ENCODE measurements at regions not wholly inside any gene's neighbourhood (a gene's known extent, or its start where the extent isn't known, plus 50 kb on each side); places are given as distances from the start of the nearest gene placed in this dataset.

DNA sequence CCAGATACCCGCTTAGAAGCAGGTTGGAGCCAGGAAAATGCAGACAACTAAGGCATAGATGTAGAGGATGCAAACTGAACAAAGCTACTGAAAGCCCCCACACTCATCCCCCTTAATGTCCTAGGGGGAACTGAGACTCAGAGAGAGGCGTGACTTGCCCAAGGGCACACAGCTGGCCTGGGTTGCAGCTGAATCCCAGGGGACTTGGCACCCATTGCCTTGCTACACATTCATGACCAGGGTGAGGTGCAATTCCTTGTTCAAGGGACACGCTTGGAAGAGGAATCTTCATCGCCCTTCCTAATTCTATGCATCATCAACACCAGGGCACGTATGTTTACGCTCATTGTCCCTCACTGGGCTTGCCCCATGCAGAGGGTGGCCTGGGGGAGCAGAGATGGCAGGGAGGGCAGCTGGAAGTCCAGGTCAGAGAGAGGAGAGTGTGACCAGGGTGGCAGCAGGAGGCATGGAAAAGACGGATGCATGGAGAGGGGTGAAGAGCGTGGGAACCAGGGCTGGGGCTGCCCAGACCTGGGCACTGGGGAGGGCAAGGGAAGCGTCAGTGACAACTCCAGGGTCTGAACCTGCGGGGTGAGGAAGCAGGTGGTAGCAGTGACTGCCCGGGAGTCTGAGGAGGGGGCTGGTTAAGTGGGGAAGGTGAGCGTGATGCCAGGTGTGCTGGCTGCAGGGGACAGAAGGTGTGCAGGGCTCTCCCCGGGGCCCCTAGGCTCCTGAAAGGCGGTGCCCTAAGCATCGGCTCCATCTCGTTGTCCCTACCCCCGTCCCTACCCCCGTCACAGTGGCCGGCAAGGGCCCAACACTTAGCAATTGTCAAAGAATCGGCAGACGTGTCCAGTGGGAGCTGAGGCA is 267.1 kb upstream of the TNRC6C start:
- no peak for DNase-seq

DNA sequence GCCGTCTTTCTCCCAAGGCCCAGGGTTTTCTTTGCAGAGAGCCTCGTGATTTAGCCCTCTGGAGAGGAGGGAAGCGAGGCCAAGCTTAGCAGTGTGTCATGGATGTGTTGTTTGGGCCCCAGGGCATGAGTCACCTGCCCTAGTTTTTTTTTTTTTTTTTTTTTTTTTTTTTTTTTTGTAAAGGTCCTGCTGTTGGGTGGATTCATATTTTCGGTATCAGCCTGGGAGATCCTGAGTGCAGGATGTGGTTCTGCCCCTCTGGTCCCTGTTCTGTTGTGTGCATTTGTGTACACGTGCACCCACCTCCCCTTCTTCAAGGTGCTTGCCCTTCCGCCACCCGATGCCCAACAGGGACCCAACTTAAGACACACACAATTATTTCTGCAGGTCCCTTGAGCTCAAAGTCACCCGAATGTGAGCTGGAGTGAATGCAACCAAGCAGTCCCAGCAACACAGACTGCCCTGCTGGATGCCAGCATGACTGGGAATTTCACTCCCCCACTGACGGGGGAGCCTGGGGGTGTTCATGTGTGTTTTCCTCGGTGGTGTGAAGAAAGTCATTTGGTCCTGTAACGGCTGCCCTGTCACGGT is 265.8 kb upstream of the TNRC6C start:
- no peak for DNase-seq

DNA sequence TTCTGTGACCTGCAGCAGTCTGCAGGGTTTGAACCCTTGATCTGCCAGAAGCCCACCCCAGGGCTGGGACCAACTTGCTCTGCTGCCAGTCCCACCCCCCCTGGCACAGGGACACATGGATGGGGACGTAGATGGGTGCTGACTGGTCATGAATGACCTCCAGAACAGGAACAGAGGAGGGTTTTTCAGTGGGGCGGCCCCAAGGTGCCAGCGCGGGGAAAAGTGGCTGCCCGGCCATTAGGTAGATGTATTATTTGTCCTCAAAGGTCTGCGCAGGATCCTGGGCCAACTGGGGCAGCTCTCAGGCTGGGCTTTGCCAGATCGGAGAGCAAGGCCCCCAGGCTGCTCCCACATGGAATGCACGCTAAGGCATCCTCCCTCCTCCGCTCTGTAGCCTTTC is 265.2 kb upstream of the TNRC6C start:
- DNase-seq = no peak

DNA sequence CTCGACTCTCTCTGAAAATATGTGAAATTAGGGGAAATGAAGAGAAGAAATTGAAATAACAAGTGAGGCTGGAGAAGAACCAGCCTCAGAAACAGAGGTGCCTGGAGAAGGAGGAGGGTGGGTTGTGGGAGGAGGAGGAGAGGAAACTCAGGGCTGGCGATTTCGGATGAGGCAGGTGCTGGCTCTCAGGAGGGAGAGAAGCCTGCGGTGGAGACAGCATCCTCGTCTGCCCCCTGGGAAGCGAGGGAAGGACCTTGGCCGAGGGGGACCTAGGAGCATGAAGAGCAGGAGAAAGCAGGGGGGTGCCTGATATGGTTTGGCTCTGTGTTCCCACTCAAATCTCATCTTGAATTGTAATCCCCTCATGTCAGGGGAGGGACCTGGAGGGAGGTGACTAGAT is 264.7 kb upstream of the TNRC6C start:
- no peak for DNase-seq

DNA sequence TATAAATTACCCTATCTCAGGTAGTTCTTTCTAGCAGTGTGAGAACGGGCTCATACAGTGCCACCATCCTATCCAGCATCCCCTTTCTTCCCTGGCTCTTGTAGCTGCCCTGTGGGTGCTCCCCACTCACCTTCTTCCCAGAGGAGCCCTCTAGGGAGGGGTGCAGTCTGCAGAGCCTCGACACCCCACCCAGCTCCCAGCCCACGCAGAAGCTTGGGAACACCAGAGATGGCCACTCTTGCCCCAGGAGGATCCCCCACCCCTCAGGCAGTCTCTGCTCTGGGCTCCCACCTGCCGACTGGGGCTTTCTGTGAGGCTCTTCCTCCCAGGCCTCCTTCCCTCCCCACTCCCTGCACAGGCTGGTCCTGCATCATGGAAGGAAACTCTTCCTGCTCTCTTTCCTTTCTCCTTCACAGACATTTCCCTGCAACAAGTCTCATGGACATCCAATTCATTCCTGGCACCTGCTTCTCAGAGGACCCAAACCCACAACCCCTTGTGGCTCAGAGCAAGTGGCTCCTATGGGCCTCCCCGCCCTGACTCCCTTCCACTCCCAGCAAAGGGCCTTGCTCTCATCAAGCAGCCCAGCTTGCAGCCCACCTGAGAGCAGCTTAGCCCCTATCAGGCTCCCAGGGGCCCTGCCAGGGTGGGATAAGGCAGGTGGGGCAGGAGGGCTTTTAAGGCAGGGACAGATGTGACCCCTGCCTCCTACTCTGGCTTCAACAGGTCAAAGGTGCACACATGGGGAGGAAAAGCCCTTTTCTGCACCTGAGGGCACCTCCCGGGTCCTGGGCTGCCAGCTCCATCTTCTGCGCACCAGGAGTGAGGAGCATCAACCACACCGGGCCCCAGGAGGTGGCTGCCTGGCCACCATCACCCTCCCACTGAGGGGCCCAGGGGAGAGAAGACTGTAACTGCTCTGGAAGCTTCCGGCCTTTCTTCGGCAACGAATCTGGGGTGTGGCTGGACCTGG is 263.8 kb upstream of the TNRC6C start:
- no peak for DNase-seq

DNA sequence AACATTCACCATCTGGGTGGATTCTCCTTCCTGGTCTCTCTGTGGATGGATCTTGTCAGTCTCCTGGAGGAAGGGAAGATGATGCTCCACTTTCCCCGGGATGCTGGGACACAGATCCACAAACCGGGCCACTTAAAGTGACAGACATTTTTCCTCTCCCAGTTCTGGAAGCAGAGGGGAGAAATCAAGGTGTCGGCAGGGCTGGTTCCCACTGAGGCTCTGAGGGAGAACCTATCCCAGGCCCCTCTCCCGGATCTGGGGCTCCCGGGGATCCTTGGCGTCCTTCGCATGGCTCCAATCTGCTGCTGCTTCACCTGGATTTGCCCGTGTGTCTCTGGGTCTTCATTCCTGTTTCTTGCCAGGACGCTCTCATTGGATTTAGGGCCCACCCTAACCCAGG is 263.1 kb upstream of the TNRC6C start:
- no peak for DNase-seq

DNA sequence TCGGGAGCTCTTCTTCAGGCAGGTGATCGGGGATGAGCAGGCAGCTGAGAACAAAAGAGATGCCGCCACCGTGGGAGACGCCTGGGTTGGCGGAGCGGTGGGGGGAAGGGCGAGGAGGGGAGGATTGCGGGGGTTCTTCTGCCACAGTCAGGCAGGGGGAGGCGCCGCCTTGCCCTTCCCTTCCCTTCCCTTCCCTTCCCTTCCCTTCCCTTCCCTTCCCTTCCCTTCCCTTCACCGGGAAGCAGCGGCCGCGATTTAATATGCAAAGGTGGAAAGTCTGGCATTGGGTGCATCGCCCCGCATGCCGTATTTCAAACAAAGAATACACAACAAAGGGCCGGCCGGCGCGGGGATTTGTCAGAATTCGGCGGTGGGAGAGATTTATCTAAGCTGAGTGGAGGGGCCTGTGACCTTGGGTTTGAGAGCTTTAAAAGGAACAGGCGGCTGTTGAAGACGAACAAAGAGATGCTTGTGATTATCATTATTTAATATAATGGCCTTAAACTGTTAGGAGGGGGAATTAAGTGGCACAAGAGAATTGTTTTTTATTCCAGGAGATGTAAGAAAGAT is 262.3 kb upstream of the TNRC6C start:
- DNase-seq = no peak

DNA sequence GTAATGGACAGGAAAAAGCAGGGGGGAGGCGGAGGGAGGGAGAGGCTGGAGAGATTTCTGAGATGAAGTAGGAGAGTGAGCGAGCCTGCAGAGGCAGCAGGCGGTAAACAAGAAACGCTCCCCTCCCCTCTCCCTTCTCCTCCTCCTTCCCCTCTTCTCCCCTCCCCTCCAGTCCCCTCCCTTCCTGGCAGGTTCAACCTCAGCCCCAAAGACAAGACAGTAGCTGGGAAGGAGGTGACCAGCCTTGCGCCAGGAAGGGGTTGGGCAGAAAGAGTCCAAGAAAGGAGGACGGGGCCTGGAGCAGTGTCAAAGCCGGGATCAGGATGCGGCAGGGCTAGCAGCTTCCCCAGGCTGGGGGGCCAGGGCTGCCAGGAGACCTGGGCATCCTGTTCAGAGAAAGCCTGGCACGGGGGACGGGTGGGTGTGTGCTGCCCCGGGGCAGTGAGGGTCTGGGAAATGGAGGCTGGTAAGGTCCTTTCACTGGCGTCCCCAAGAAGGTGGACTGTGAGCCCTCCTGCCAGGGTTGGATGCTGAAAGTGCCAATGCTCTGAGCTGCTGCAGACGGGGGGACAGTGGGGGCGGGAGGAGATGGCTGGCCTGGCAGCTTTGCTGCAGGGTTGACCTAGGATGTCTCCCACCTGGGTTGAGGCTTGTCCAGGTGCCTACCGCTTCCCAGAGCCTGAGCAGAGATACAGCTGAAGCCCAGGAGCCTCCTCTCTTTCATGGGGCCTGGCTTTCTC is 261.6 kb upstream of the TNRC6C start:
- DNase-seq = no peak

DNA sequence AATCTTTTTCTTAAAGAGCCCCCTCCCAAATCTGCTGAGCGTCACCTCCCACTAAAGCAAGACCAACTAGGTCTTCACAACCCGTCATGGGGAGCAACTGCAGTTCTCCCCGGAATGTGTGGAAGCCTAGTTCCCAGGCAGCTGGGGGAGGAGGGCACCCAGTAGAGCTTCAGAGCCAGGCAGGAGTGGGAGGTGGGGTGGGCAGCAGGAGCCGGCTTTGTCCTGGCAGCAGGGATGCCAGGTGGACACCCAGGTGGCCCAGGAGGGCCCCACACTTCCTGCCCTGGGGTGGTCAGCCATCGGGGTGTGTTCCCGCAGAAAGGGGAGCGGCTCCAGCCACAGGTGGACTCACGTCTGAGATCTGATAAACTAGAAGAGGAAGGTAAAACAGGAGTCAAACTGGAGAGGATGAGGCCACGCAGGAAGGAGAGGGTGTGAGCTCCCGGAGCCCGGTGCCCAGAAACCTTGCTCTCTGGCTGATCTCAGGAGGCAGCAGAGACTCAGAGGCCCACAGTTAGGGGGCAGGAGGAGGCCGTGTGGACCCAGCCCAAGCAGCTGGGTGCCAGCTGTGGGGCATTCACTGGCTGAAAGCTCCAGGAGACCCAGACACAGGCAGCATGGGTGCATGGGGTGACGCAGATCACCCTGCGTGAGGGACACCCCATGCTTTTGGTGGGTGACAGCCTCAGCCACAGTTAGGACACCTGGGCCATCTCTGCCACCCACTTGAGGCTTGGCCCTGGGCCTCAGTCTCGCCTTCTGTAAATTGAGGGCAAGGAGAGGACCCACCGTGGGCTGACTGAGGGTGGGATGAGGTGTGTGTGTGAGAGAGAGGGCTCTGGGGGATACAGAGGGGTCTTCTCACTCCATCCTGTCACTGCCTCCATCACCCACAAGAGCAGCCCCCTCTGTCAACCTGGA is 260.8 kb upstream of the TNRC6C start:
- DNase-seq = no peak

DNA sequence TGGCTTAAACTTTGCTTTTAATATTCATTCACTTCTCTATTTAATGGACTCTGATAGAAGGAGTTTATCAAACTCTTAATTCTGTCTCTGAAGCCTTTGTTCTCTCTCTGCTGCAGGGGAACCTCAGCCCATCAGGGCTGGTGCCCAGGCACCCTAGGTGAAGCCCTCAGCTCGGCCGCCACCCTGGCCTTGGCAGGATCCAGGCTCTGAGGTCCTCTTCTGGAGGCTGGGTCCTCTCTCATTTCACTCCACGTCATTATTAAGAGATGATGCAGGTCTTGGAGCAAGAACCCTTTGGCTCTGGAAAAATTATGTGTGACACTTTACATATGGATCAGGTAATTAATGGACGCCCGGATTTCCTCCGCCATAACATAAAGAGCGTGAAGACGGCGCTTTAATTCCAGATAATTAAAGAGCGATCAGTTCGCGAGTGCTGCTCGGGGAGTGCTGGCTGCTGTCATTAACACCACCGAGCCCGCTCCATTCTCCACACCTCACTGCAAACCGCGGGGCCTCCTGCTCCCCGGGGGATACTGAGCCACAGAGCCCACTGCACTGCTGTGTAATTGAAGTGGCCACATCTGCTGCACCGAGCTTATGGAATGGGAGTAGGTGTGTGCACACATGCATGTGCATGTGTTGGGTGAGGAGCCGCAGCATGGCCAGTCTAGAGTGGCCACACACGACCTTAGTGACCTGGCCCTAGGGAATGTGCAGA is 259.4 kb upstream of the TNRC6C start:
- no peak for DNase-seq

DNA sequence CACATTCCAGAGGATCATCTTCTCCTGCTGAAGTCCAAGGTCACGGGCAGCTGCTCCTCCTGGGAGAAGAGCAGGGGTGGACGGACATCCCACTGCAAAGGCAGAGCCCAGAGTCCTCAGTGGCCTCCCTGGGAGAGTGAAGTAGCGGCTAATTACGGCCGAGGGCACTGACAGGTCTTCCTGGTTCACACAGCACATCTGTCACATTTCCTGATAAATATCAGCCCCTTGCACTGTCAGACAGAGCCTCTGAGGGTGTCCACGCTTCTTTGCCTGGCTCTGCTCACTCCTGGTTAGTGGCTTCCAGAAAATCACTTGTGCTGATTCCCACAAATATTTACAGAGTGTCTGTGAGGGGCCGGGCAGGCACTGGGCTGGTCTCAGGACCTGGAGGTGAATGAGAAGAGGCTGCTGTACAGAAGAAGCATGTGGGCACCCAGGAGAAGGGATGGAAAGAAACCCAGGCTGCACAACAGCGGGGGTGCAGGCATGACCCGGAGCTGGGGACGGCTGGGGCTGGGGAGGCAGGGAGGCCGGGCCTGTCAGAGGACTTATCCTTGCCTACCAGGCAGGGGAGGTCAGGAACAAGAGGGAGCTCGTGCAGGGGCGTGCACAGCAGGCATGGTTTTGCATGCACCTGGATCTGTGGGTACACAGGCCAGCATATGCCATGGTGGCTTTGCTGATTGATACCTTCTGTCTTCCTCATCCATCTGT is 258.2 kb upstream of the TNRC6C start:
- DNase-seq = no peak

DNA sequence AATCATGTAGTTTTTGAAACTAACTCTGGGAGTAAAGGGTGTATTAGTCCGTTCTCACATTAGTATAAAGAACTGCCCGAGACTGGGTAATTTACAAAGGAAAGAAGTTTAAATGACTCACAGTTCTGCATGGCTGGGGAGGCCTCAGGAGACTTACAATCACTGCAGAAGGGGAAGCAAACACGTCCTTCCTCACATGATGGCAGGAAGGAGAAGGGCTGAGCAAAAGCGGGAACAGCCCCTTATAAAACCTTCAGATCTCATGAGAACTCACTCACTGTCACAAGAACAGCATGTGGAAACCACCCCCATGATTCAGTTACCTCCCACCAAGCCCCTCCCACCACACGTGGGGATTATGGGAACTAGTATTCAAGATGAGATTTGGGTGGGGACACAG is 256.5 kb upstream of the TNRC6C start:
- DNase-seq = no peak

DNA sequence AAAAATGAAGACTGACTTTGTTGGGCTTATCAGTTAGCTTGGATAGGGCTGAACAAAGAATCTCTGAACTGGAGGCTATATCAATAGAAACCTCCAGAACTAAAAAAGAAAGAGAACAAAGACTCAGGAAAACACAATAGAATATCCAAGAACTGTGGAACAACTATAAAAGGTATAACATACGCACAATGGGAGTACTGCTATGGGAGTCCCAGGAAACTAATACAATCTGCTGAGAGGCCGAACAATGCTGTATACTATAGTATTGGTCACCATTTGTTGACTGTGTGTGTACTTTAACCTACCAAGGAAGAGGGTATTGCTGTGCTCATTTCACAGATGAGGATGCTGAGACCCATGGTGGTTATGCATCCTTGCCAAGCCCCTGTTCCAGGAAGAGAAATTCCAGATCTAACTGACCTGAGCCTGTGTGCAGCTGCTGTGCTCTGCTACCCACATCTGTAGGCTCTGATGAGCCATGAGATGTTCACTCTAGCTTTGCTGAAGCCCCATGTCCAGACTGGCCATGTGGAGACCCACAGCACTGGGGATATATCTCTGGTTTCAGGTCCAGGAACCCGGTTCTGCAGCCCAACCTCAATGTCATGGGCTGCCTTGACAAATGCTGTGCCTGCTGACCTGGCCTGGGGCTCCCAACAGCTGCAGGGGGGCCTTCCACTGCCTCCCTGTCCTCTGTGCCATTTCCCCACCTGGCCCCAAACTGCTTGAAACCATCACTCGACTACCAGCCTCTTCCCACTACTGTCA is 254.3 kb upstream of the TNRC6C start:
- DNase-seq = no peak

DNA sequence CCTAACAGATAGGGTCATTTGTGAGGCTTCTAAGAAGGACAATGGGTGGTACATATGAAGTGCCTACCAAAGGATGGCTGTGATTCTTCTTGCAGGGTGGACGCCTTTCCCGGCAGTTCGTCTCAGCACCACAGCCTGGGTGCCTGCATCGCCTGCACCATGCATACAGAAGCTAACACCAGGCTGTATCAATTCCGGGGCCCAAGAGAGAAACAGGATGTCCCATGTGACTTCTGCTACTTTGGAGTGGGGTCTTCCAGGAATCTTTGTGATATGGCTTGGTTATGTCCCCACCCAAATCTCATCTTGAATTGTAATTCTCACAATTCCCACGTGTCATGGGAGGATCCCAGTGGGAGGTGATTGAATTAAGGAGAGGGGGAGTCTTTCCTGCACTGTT is 251.6 kb upstream of the TNRC6C start:
- DNase-seq = no peak

DNA sequence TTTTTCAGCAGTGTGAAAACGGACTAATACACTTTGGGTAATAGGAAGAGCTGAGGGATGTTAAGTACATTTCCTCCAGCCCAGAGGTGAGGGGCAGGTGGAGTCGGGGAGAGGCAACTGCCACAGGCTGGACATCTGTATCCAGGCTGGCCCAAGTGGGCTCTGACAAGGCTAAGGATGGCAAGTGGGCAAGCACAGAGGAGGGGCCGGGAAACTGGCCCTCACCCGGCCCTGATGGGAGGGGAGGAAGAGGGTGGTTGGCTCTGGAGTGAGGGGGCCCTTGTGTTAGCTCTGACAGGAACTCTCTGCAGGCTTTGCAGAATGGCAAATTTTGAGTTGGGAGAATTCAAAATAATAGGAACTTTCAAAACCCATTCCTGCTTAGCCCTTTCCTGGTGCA is 251.0 kb upstream of the TNRC6C start:
- DNase-seq = no peak

DNA sequence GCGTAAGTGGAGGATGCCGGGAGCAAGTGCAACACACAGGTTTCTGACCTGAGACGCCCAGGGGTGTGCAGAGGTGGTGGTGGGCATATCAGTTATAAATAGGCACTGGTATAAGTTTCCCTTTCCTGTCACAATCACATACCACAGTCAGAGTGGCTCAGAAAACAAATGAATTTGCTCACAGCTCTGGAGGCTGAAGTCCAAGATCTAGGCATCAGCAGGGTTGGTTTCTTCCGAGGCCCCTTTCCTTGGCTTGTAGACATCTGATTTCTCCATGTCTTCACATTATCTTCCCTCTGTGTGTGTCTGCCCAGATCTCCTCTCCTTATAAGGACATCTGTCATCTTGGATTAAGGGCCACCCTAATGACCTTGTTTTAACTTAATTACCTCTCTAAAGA is 250.5 kb upstream of the TNRC6C start:
- DNase-seq = no peak

DNA sequence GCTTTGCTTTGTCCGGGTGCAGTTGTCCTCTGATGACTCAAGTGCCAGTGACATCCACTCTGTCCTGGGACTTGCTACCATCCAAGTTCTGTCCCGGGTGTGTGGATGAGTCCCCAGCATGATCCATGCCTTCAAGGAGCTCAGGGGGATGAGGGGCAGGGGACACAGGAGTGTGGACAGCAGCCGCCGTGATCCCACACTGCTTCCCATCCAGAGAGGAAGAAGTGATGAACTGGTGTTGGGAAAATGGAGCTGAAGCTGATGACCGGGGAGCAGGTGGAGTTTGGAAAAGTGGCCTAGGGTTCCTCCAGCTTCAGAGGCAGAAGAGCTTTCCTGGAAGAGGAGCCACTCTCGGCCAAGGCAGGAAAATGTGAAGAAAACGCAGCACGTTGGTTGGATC is 249.6 kb upstream of the TNRC6C start:
- no peak for DNase-seq

DNA sequence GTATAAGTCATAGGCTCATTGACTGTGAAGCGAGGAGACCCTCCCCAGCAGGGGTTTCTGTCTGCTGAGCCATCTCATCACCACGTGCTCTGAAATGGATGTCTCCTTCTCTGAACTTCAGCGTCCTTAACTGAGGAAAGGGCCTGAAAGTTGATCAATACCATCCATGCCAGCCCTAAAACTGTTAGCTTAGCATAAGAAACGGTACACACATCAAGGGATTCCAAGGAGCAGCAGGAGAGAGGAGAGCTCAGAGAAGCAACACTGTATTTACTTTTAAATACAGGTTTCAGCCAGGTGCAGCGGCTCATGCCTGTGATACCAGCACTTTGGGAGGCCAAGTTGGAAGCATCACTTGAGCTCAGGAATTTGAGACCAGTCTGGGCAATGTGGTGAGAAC is 248.9 kb upstream of the TNRC6C start:
- no peak for DNase-seq

DNA sequence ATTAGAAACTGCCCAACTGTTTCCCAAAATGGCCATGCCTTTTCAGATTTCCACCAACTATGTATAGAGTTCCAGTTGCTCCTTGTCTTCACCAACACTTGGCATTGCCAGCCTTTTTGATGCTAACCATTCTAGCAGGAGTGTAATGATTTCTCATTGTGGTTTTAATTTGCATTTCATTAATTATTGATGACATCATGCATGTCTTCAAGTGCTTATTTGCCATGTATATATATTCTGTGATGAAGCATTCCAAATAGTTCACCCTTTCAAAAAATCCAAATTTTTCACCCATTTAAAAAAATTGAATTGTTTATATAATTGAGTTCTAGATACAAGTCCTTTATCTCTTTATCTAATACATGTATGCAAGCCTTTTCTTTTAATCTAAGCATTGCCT is 245.9 kb upstream of the TNRC6C start:
- DNase-seq = no peak
